H1 (cell line): ENCODE measurements at regions not wholly inside any gene's neighbourhood (a gene's known extent, or its start where the extent isn't known, plus 50 kb on each side); places are given as distances from the start of the nearest gene placed in this dataset.

Source experiments
- CTCF ChIA-PET: fragments of 300-600 bp; sonication (Branson Sonifier 250); formaldehyde crosslinking; loops from one replicate; lab custom pipeline; 2021; ENCODE audit not compliant: partially characterized antibody; lab: Charles Lee
- POLR2A ChIA-PET: fragments of 300-600 bp; sonication (Branson Sonifier 250); formaldehyde crosslinking; loops from one replicate; lab custom pipeline; 2021; ENCODE audit warnings: inconsistent platforms; ENCODE audit not compliant: partially characterized antibody; lab: Charles Lee
- DNase-seq, 2 experiments: peaks; one replicate each; pipeline versions ENCODE4 v3.0.0 to v3.0.0-alpha.2; 2010 to 2022; ENCODE audit warnings: low spot score in 2 of 2, low read depth in 1 of 2, mixed read lengths in 1 of 2
- FAIRE-seq: peaks from 2 replicates; lab custom pipeline; 2011; peaks lifted over from hg19 to GRCh38; lab: Jason Lieb, UNC
- H2AFZ ChIP-seq: 2 replicates; pipeline ENCODE4 v1.8.1; 2012; ENCODE audit warnings: low read length, inconsistent platforms
- H2AK5ac ChIP-seq: 2 replicates; pipeline ENCODE4 v1.6.1; 2013; ENCODE audit warnings: low read depth, low read length
- H2BK120ac ChIP-seq: replicated peaks from 2 replicates; pipeline ENCODE3; 2013; ENCODE audit warnings: low read depth, low read length, inconsistent platforms
- H2BK12ac ChIP-seq: 2 replicates; pipeline ENCODE4 v1.6.1; 2013; ENCODE audit warnings: low read depth, low read length
- H2BK15ac ChIP-seq: 2 replicates; pipeline ENCODE4 v1.6.1; 2013; ENCODE audit warnings: low read length
- H2BK20ac ChIP-seq: 2 replicates; pipeline ENCODE4 v1.6.1; 2013; ENCODE audit warnings: low read length
- H2BK5ac ChIP-seq: 2 replicates; pipeline ENCODE4 v1.6.1; 2013; ENCODE audit warnings: low read depth, low read length
- H3K14ac ChIP-seq: 2 replicates; pipeline ENCODE4 v1.6.1; 2013; ENCODE audit warnings: inconsistent platforms; ENCODE audit not compliant: insufficient read length
- H3K18ac ChIP-seq: 2 replicates; pipeline ENCODE4 v1.6.1; 2013; ENCODE audit warnings: low read length; ENCODE audit errors: extremely low read depth
- H3K23ac ChIP-seq: 2 replicates; pipeline ENCODE4 v1.6.1; 2013; ENCODE audit warnings: inconsistent platforms; ENCODE audit not compliant: insufficient read length
- H3K23me2 ChIP-seq: 2 replicates; pipeline ENCODE4 v1.6.1; 2013; ENCODE audit warnings: low read depth, low read length
- H3K27ac ChIP-seq: 2 replicates; pipeline ENCODE4 v1.6.1; 2011; ENCODE audit warnings: low read depth, low read length, inconsistent platforms
- H3K27me3 ChIP-seq, 4 experiments: replicated peaks in 1 of 4; 1 replicate in 1 of 4; 2 replicates in 3 of 4; pipeline versions ENCODE4 v1.6.1 to v1.8.1; 2011 to 2013; ENCODE audit warnings: low read length in 3 of 4, mild to moderate bottlenecking in 3 of 4, inconsistent platforms in 2 of 4, mixed read lengths in 2 of 4, moderate library complexity in 1 of 4; ENCODE audit not compliant: control insufficient read depth in 3 of 4, insufficient read depth in 3 of 4; ENCODE audit errors: extremely low read depth in 1 of 4
- H3K36me3 ChIP-seq, 4 experiments: 2 replicates each; pipeline versions ENCODE4 v1.6.1 to v1.8.1; 2011 to 2013; ENCODE audit warnings: mild to moderate bottlenecking in 4 of 4, low read length in 3 of 4, moderate library complexity in 2 of 4, control low read depth in 1 of 4, inconsistent platforms in 1 of 4; ENCODE audit not compliant: insufficient read depth in 4 of 4, control insufficient read depth in 2 of 4
- H3K4ac ChIP-seq: replicated peaks from 2 replicates; pipeline ENCODE3; 2013; ENCODE audit warnings: low read length, low read depth, mixed read lengths, inconsistent platforms; ENCODE audit not compliant: insufficient read length
- H3K4me1 ChIP-seq, 4 experiments: replicated peaks in 1 of 4; 1 replicate in 1 of 4; 2 replicates in 3 of 4; pipeline versions ENCODE4 v1.6.1 to v1.8.1; 2011 to 2013; ENCODE audit warnings: low read length in 3 of 4, inconsistent platforms in 2 of 4, mixed read lengths in 1 of 4; ENCODE audit not compliant: insufficient read depth in 4 of 4, control insufficient read depth in 3 of 4
- H3K4me2 ChIP-seq, 2 experiments: 2 replicates each; pipeline versions ENCODE4 v1.6.1 to v1.8.1; 2011 to 2013; ENCODE audit warnings: low read depth in 2 of 2, low read length in 2 of 2, control low read depth in 1 of 2, inconsistent platforms in 1 of 2, mild to moderate bottlenecking in 1 of 2; ENCODE audit not compliant: insufficient read depth in 1 of 2
- H3K4me3 ChIP-seq, 4 experiments: fragments of 200-600, 300-600 bp in 1 of 4; sonication (generic), shearing (Covaris generic), sonication (Bioruptor Twin) in 1 of 4; 2 replicates each; pipeline versions ENCODE4 v1.5.1 to v1.8.1; 2011 to 2016; ENCODE audit warnings: low read length in 4 of 4, low read depth in 3 of 4, control low read depth in 2 of 4, inconsistent platforms in 2 of 4, mild to moderate bottlenecking in 2 of 4, mixed read lengths in 1 of 4, moderate library complexity in 1 of 4; ENCODE audit not compliant: insufficient read depth in 2 of 4; ENCODE audit errors: extremely low read depth in 1 of 4
- H3K56ac ChIP-seq: replicated peaks from 2 replicates; pipeline ENCODE3; 2013; ENCODE audit warnings: low read depth, mild to moderate bottlenecking, mixed read lengths, low read length, inconsistent platforms; ENCODE audit not compliant: insufficient read length
- H3K79me1 ChIP-seq: 2 replicates; pipeline ENCODE4 v1.6.1; 2013; ENCODE audit warnings: low read depth, low read length, control low read depth
- H3K79me2 ChIP-seq, 2 experiments: 2 replicates each; pipeline versions ENCODE4 v1.6.1 to v1.8.1; 2012 to 2013; ENCODE audit warnings: low read length in 2 of 2, mild to moderate bottlenecking in 2 of 2, inconsistent platforms in 1 of 2; ENCODE audit not compliant: insufficient read depth in 2 of 2, control insufficient read depth in 1 of 2
- H3K9ac ChIP-seq, 4 experiments: replicated peaks in 1 of 4; 1 replicate in 1 of 4; 2 replicates in 3 of 4; pipeline versions ENCODE4 v1.6.1 to v1.8.1; 2011 to 2013; ENCODE audit warnings: low read depth in 3 of 4, low read length in 3 of 4, control low read depth in 2 of 4, mild to moderate bottlenecking in 2 of 4, moderate library complexity in 2 of 4, inconsistent platforms in 1 of 4; ENCODE audit errors: extremely low read depth in 1 of 4
- H3K9me3 ChIP-seq, 2 experiments: 2 replicates each; pipeline versions ENCODE4 v1.6.1 to v1.8.1; 2012 to 2013; ENCODE audit warnings: mild to moderate bottlenecking in 2 of 2, moderate library complexity in 2 of 2, control low read depth in 1 of 2, inconsistent platforms in 1 of 2, low read depth in 1 of 2, low read length in 1 of 2, mixed read lengths in 1 of 2; ENCODE audit not compliant: insufficient read depth in 2 of 2
- H4K20me1 ChIP-seq, 2 experiments: replicated peaks in 1 of 2; 2 replicates each; pipeline versions ENCODE3 to v1.8.1; 2011 to 2013; ENCODE audit warnings: inconsistent platforms in 2 of 2, low read length in 2 of 2, mild to moderate bottlenecking in 1 of 2; ENCODE audit not compliant: insufficient read depth in 2 of 2, control insufficient read depth in 1 of 2
- H4K5ac ChIP-seq: 2 replicates; pipeline ENCODE4 v1.6.1; 2013; ENCODE audit warnings: low read length, low read depth, mixed read lengths, inconsistent platforms; ENCODE audit not compliant: insufficient read length
- H4K8ac ChIP-seq: 2 replicates; pipeline ENCODE4 v1.8.0; 2013; ENCODE audit warnings: mild to moderate bottlenecking, moderate library complexity, low read length, inconsistent platforms; ENCODE audit not compliant: insufficient read depth; ENCODE audit errors: extremely low read depth
- H4K91ac ChIP-seq: replicated peaks from 2 replicates; pipeline ENCODE3; 2013; ENCODE audit warnings: low read length, mixed read lengths, inconsistent platforms; ENCODE audit not compliant: insufficient read length
- BRCA1 ChIP-seq: IDR thresholded peaks from 2 replicates; pipeline ENCODE4 v1.6.1; 2012; ENCODE audit warnings: low read depth, low read length, improper control_type of control experiment
- CHD1 ChIP-seq: IDR thresholded peaks from 2 replicates; pipeline ENCODE4 v1.6.1; 2012; ENCODE audit warnings: low read depth, low read length, improper control_type of control experiment
- CREB1 ChIP-seq: IDR thresholded peaks from 2 replicates; pipeline ENCODE4 v1.6.1; 2012; ENCODE audit warnings: inconsistent platforms
- CTBP2 ChIP-seq: IDR thresholded peaks from 2 replicates; pipeline ENCODE4 v1.7.0; 2011; ENCODE audit warnings: borderline replicate concordance, mild to moderate bottlenecking, moderate library complexity, mixed read lengths, low read length; ENCODE audit not compliant: insufficient read depth, insufficient read length
- HDAC2 ChIP-seq, 2 experiments: fragments of 300-600 bp in 1 of 2; sonication (generic) in 1 of 2; IDR thresholded peaks; 2 replicates each; pipeline ENCODE4 v1.6.1; 2011 to 2012; ENCODE audit warnings: low read depth in 2 of 2, low read length in 2 of 2, mild to moderate bottlenecking in 2 of 2, moderate library complexity in 2 of 2, borderline replicate concordance in 1 of 2, inconsistent platforms in 1 of 2
- POLR2AphosphoS5 ChIP-seq: IDR thresholded peaks from 2 replicates; pipeline ENCODE4 v1.6.1; 2011; ENCODE audit warnings: low read depth, low read length
- SP1 ChIP-seq: IDR thresholded peaks from 2 replicates; pipeline ENCODE4 v1.6.1; 2011; ENCODE audit warnings: low read depth, low read length
- TAF7 ChIP-seq: optimal IDR thresholded peaks from 2 replicates; pipeline ENCODE3; 2011; ENCODE audit warnings: low read depth, mild to moderate bottlenecking, inconsistent platforms, low read length, moderate library complexity, borderline replicate concordance
- WGBS, 2 experiments: shearing (Covaris generic) in 1 of 2; methylation state at CpG; one replicate each; pipeline versions ENCODE4 v1.1.6 to v1.1.7; 2013 to 2015; ENCODE audit warnings: low lambda C conversion rate in 2 of 2, mixed read lengths in 2 of 2, inconsistent platforms in 1 of 2, low coverage in 1 of 2, missing lambda C conversion rate in 1 of 2; ENCODE audit not compliant: insufficient replicate concordance in 2 of 2, insufficient coverage in 1 of 2, insufficient read length in 1 of 2; ENCODE audit errors: extremely low coverage in 1 of 2, missing lambda C conversion rate in 1 of 2; 5-methylcytosine and 5-hydroxymethylcytosine counted together

DNA sequence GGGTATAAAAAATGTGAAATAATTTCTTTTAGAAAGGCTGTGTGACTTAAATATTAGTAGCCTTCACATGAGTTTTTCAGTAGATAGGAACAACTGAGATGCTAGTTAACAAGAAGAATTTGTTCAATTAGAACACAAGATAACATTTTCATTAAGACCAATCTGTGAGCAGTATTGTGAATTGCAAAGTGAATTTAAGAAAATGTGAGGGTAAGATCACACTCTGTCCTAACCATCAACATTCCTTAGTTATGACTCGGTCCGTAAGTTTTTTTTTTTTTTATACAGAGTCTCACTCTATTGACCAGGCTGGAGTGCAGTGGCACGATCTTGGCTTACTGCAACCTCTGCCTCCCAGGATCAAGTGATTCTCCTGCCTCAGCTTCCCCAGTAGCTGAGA lies 180.2 kb upstream of the EGFLAM start:
- Histone ChIP-seq H3K23ac (no peak overlapping the region), H3K79me2 (no peaks in the 10 kb centered on the region), H4K5ac (no peak overlapping the region), H3K36me3 (no peaks in the 10 kb centered on the region), H2AK5ac (no peak overlapping the region), H3K79me1 (no peaks in the 10 kb centered on the region), H3K4me1 (no peaks in the 10 kb centered on the region), H3K9me3 (no peaks in the 10 kb centered on the region), H4K20me1 (no peaks in the 10 kb centered on the region), H4K8ac (no peak overlapping the region), H3K56ac (no peak overlapping the region), H2BK15ac (no peak overlapping the region), H4K91ac (no peak overlapping the region), H3K4ac (no peak overlapping the region), H2BK12ac (no peak overlapping the region), H2BK120ac (no peak overlapping the region), H3K18ac (no peak overlapping the region), H3K4me2 (no peak overlapping the region), H3K27ac (no peak overlapping the region), H2AFZ (no peak overlapping the region), H3K14ac (no peak overlapping the region), H3K23me2 (no peaks in the 10 kb centered on the region), H2BK5ac (no peak overlapping the region), H3K27me3 (no peaks in the 10 kb centered on the region), H3K4me3 (no peak overlapping the region), H2BK20ac (no peak overlapping the region), H3K9ac (no peak overlapping the region)
- ChIA-PET CTCF (interaction anchor here (0.7 kb wide), 1 partner anchor 111 kb away, joined by 3 read pairs; no protein-coding TSS in a partner anchor), POLR2A (no interaction called here)
- FAIRE-seq (no peak), DNase-seq (no peak)
- TF ChIP-seq TAF7, result no peak
- no peak for TF ChIP-seq CHD1
- TF ChIP-seq HDAC2 (IDR thresholded peaks at IDR 0.05; ENCODE audit: borderline replicate concordance in 1 of 2, low read depth in 2 of 2, low read length in 2 of 2), result no peak
- no peak for TF ChIP-seq SP1
- TF ChIP-seq POLR2AphosphoS5, result no peak
- TF ChIP-seq CREB1, result no peak
- no peak for TF ChIP-seq BRCA1
- no peak for TF ChIP-seq CTBP2
- 95% methylated on average over 3 of the region's 3 CpGs; no CpG with 5 or more reads in 1 of the 2 experiments for WGBS, 2 experiments
